ENCODE measurements at regions not wholly inside any gene's neighbourhood (a gene's known extent, or its start where the extent isn't known, plus 50 kb on each side); places are given as distances from the start of the nearest gene placed in this dataset.
A peak's percentile ranks its signal among the peaks of the same experiment; 100 is the strongest.
"Not testable (repeated sequence)": the region's sequence is repeated elsewhere in the genome, so short reads cannot be mapped to it uniquely, and the experiment has no call there.

- 100% methylated on average over 1 of the region's 2 CpGs for WGBS (ENCODE audit: missing lambda C conversion rate)
- no peaks in the 10 kb centered on the region for H3K9me3 ChIP-seq
- DNase-seq (ENCODE audit: low read depth in 1 of 2, low spot score in 1 of 2) (no peak), FAIRE-seq (no peak), ATAC-seq (no peak; a peak in 2 of 6 replicates)
- H3K27ac ChIP-seq: peak overlapping the region in 1 of 2 experiments; percentile 72; a peak in 2 of 6 replicates
- ChIA-PET CTCF (no interaction called here), POLR2A (no interaction called here)
- no peak overlapping the region for H3K4me2 ChIP-seq
- H3K4me3 ChIP-seq: no peak overlapping the region
- no peak for TF ChIP-seq MYC (IDR thresholded peaks at IDR 0.05; ENCODE audit: borderline replicate concordance, low read length)
- TF ChIP-seq CHD2 (IDR thresholded peaks at IDR 0.05; ENCODE audit: low read length, partially characterized antibody): no peak
- TF ChIP-seq ZSCAN20 (CRISPR knock-in tag; IDR thresholded peaks at IDR 0.05): no peak
- TF ChIP-seq E2F6 (IDR thresholded peaks at IDR 0.05; ENCODE audit: borderline replicate concordance, low read depth): no peak
- TF ChIP-seq HOXB5 (CRISPR knock-in tag; IDR thresholded peaks at IDR 0.05): no peak
- TF ChIP-seq EP300 (IDR thresholded peaks at IDR 0.05): no peak
- TF ChIP-seq FOSB (CRISPR knock-in tag; IDR thresholded peaks at IDR 0.05): no peak
- TF ChIP-seq POLR2AphosphoS2 (conservative IDR thresholded peaks at IDR 0.05; ENCODE audit: low read length): no peak
- TF ChIP-seq POLR2A (IDR thresholded peaks at IDR 0.05; ENCODE audit: low read length): no peak
- TF ChIP-seq MAX (IDR thresholded peaks at IDR 0.05): no peak
- TF ChIP-seq NPAS2 (CRISPR knock-in tag; IDR thresholded peaks at IDR 0.05; ENCODE audit: borderline replicate concordance): no peak
- no peaks in the 10 kb centered on the region for H3K4me1 ChIP-seq
These were observed 152.2 kb downstream of the LIPI start for GRCh38 chr21:14058566-14058965.

- H3K9me3 ChIP-seq; POLR2A ChIA-PET; DNase-seq (ENCODE audit: low read depth in 1 of 2, low spot score in 1 of 2); H3K4me2 ChIP-seq; H3K4me3 ChIP-seq; FAIRE-seq; CTCF ChIA-PET; H3K4me1 ChIP-seq: not testable (repeated sequence)
- H3K27ac ChIP-seq: peak overlapping the region in 1 of 2 experiments; percentile 72; a peak in 3 of 6 replicates
- ATAC-seq: peak; percentile 74 to 82
- WGBS (ENCODE audit: missing lambda C conversion rate): 78% methylated on average over 5 of the region's 10 CpGs
These were observed 152.8 kb downstream of the LIPI start for GRCh38 chr21:14057841-14058481.

- CTCF ChIA-PET: no interaction called here
- H3K9me3 ChIP-seq: no peaks in the 10 kb centered on the region
- H3K4me1 ChIP-seq: no peaks in the 10 kb centered on the region
- POLR2A ChIA-PET: no interaction called here
- no peak overlapping the region for H3K4me2 ChIP-seq
- TF ChIP-seq REST (IDR thresholded peaks at IDR 0.05) (no peak), ESRRA (IDR thresholded peaks at IDR 0.05; ENCODE audit: borderline replicate concordance, low read length) (no peak), RARB (CRISPR knock-in tag; IDR thresholded peaks at IDR 0.05) (no peak), MAX (IDR thresholded peaks at IDR 0.05) (no peak), FOSB (CRISPR knock-in tag; IDR thresholded peaks at IDR 0.05) (no peak)
- FAIRE-seq: no peak
- 83% methylated on average over 1 of the region's 4 CpGs for WGBS (ENCODE audit: missing lambda C conversion rate)
- no peak for DNase-seq (ENCODE audit: low read depth in 1 of 2, low spot score in 1 of 2)
- ATAC-seq: no peak
- H3K27ac ChIP-seq: peak overlapping the region in 1 of 2 experiments; percentile 72; a peak in 3 of 6 replicates
- no peak overlapping the region for H3K4me3 ChIP-seq
These were observed 153.4 kb downstream of the LIPI start for GRCh38 chr21:14057313-14057712.

GRCh38 chr21:14056771-14057191 lies 154.0 kb downstream of the LIPI start:
- FAIRE-seq: no peak
- no peak overlapping the region for H3K4me2 ChIP-seq
- no peak for DNase-seq (ENCODE audit: low read depth in 1 of 2, low spot score in 1 of 2)
- POLR2A ChIA-PET: no interaction called here
- 92% methylated on average over 6 of the region's 9 CpGs for WGBS (ENCODE audit: missing lambda C conversion rate)
- CTCF ChIA-PET: no interaction called here
- ATAC-seq: no peak
- no peaks in the 10 kb centered on the region for H3K9me3 ChIP-seq
- TF ChIP-seq CBX8 (IDR thresholded peaks at IDR 0.05) (no peak), MAX (IDR thresholded peaks at IDR 0.05) (no peak), TFCP2L1 (CRISPR knock-in tag; IDR thresholded peaks at IDR 0.05) (no peak), MAZ (IDR thresholded peaks at IDR 0.05; ENCODE audit: borderline replicate concordance, low read depth, low read length) (no peak), PBX3 (IDR thresholded peaks at IDR 0.05) (no peak), ZSCAN20 (CRISPR knock-in tag; IDR thresholded peaks at IDR 0.05) (no peak), FOXS1 (CRISPR knock-in tag; IDR thresholded peaks at IDR 0.05) (no peak), MAFK (IDR thresholded peaks at IDR 0.05; ENCODE audit: partially characterized antibody) (no peak), EP300 (IDR thresholded peaks at IDR 0.05) (no peak), SREBF2 (IDR thresholded peaks at IDR 0.05) (no peak), BHLHE40 (IDR thresholded peaks at IDR 0.05; ENCODE audit: low read depth, low read length) (no peak), NPAS2 (CRISPR knock-in tag; IDR thresholded peaks at IDR 0.05; ENCODE audit: borderline replicate concordance) (no peak)
- peak overlapping the region in 1 of 2 experiments; percentile 72; a peak in 2 of 6 replicates for H3K27ac ChIP-seq
- H3K4me1 ChIP-seq: no peaks in the 10 kb centered on the region
- no peak overlapping the region for H3K4me3 ChIP-seq
